Stimulated activated CD4-positive, alpha-beta T cell treated with anti-CD3 and anti-CD28 coated beads, Interleukin-1b, Interleukin-23, amount 100 ng/mL, for 4 hours (primary cell): ENCODE measurements at regions not wholly inside any gene's neighbourhood (a gene's known extent, or its start where the extent isn't known, plus 50 kb on each side); places are given as distances from the start of the nearest gene placed in this dataset.

ENCODE experiments used
- DNase-seq, 2 donors: peaks; one replicate each; pipeline ENCODE4 v3.0.0-alpha.2; 2020; ENCODE audit warnings: low read depth in 2 of 2

DNA sequence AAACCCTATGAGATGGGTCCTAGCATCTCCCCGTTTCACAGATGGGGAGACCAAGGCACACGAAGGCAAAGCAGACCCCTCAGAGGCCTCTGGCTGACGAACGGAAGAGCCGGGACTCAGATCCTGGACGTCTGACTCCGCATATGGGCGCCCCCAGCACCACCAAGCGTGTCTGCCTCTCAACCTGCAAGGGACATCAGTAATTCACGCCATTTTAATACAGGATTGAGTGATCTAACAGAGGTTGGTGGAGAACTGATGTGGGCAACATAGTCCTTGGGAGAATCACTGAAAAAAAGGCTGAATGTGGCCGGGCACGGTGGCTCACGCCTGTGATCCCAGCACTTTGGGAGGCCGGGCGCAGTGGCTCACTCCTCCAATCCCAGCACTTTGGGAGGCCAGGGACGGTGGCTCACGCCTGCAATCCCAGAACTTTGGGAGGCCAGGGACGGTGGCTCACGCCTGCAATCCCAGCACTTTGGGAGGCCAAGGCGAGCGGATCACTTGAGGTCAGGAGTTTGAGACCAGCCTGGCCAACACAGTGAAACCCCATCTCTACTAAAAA lies 206.6 kb downstream of the DLL1 start:
- no peak for DNase-seq

DNA sequence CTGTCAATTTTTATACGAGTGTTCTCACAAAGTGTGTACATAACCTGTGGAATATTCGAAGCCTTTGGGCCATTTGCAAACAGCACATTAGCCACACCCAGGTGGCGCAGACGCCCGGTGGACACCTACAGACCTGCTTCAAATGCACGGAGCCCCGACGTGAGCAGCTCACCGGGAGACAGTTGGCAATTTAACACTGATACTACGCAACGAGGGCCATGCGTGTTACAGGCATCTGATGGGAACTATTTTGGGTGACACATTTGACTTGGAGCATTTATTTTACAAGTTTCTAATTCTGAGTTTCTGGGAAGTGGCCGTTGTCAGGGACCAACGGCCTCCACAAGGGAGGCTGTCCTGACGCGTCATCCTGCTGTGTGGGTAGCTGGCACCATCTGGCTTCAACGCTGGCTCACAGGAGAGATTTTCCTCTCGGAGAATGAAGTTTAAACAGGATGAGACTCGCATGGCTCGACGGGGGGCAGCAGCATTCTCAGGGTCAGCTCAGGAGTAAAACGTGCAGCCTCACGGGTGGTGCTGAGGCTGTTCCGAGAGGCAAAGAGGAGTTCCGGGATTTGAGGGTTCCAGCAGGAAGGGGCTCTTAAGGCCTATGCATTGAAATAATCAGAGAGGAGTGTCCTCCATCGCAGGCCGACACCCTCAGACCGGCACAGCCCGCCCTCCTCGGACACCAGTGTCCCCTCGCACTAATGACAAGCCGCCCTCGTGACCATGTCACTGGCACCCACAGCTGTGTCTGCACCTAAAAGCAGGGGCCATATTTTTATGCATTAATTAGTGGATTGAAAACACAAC lies 207.4 kb downstream of the DLL1 start:
- no peak for DNase-seq

DNA sequence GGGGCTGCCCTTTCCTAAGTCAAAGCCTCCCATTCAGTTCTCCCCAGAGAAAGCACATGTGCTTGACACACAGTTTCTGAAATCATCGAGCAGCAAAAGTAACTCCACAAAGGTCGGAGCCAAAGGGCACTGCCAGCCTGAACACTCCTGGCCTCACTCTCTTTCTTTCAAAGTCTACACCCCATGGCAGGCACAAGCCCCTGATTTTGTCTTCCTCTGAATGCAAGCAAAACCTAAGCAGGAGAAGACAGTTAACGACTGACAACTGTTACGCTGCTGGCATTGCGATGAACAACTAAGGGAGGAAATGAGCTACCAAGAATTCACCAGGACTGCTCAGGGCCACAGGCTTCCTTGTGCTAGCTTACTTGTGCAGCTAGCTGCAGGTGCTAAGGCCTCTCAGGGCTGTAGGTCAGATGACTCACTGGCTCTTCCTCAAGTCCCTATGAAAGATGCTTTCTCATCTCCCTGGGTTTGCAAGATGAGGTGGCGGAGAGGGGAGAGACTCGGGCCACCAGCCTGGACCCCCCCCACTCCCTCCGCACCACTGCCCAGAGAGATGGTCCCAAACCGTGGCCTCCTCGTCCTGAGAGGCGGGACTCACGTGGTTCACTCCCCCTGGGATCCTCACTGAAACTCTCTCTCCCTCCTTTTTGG lies 208.2 kb downstream of the DLL1 start:
- DNase-seq, result no peak

DNA sequence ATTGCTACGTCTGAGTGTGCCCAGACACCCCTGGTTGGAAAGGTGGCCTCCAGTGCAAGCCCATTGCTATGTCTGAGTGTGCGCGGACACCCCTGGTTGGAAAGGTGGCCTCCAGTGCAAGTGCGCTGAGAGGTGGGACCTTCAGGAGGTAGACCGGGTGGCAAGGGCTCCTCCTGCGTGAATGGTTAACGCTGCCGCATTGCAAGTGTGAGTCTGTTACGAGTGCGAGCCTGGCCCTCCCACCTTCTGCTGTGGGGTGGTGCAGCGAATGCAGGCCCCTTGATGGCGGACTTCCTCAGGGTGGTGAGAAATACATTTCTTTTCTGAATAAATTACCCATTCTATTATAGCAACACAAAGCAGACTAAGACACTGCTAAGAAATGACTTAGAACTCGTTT lies 208.8 kb downstream of the DLL1 start:
- no peak for DNase-seq

DNA sequence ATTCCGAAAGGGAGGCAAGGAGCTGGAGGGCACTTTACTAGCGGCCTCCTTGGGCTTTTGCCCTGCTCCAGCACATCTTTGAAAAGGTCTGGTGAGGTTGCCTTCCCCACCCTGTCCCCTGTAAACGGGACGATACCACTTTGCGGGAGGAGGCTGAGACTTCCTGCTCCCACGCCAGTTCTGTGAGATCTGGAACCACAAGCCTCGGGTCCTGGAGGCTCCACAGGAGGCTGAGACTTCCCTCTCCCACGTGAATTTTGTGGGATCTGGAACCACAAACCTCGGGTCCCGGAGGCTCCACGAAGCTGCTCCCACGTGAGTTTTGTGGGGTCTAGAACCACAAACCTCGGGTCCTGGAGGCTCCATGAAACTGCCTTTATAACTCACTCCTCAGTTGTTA lies 209.3 kb downstream of the DLL1 start:
- DNase-seq, result no peak

DNA sequence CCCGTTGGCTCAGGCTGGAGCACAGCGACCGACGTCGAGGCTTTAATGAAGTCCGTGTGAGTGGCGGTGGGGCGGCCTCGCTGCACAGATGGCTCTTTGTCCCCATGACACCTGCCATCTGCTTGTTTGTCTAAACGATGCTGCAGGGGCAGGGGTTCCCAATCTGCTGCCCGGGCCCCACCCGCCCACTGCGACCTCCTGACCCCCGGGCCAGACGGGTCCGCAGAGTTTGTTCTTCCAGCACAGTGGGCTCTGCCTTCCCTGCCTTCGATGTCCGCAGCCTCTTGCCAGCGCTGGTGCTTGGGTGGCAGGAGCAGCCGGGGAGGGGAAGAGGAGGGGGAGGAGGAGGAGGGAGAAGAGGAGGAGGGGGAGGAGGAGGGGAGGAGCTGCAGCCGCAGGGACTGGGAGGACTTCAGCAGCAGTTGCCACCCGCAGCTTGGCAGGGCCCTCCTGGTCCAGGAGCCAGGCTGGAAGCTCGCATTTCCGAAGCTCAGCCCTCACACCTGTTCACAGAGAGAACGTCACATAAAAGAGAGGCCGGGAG lies 210.0 kb downstream of the DLL1 start:
- DNase-seq, result no peak

DNA sequence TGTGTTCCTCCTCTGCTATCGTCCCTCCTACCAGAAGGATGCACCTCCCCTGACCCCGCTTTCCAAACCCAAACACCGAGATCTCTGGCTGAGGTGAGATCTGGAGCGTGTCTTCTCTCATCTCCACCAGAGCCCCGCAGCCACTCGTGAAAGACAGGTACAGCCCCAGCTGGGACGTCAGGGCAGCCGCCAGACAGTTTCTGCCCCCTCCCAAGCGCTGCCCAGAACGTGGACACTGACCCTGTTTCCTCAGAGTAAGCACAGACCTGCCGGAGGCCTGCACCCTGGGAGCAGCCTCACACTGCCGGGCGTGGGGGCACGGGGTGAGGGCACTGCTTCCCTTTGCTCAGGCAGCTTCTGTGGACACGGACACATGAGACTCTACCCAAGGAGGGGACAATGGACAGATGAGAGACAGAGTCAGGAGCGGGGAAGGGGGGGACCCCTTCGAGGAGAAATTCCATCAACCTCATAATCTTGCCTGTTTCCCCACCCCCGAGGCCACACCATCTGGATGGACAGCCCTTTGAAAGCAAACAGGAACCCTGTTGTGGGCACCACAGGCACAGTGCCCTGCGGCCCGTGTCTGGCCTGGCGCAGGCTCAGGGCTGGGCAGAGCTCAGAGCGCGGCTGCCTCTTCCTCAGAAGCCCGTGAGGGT lies 210.6 kb downstream of the DLL1 start:
- no peak for DNase-seq

DNA sequence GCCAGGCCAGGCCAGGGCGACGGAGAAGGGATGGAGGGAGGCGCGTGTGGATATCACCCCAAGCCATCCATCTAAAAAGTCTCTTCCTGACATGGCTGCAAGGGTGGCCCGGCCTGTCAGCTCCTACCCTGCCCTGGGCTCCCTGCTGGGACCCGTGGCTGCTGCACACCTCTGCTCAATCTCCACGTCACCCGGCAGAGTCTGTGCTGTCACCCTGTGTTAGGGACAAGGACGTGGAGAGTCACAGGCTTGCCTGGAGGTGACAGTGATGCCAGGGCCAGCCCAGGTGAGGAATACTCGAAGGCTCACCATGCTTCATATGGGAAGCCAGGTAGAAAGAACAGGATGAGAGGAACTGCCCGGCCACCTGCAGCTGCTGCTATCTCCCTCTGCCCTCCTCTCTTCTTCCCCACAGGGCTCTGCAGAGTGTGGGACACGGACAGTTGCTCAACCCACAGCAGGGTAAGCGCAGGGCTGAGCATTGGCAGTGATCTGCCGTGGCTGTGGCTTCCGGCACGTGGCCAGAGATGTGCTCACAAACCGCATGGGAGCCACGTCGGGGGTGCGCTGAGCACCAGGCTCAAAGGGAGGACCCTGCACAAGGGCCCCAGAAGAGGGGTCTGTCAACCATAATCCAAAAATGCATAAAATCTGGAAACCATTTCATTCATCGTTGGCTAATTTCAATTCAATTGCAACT lies 214.3 kb downstream of the DLL1 start:
- DNase-seq, result no peak

DNA sequence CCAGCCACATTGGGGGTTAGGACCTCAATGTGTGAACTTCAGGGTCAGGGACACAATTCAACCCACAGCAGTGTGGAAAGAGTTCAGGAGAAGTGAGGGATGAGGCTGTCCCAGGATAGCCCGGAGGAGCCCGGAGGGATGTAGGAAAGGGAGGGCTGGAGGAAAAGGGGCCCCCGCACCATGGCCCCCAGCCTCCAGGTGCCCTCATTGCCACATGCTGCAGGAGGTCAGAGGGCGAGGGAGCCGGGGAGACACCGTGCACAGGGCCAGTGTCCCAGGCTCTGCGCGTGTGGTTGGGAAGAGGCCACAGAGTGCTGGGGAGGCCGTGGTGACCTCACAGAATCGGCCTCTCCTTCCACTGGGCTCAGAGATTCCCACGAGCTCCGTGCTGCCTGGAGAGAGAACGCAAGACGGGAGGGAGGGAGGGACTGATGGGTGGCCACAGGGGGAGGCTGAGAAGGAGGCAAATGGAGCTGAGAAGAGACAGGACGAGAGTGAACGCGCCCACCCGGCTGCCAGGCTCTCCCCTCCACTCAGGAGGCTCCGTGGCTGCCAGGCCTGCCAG lies 215.1 kb downstream of the DLL1 start:
- DNase-seq, result no peak

DNA sequence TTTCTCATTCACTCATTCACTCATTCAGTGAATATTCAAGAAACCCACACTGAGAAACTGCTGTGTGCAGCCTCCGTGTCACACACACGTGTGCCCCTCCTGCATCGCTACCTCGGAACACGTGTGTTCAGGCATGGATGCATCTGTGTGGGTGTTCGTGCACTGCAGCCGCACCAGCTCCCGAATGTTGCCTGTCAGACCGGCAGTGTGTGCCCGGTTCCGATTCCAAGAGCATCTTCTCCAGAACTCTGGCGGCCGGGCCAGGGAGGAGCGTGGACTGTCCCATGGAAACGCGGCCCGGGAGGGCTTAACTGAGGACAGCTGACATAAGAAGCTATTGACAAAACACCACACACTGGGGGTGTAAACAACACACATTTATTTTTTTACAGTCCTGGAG lies 216.0 kb downstream of the DLL1 start:
- no peak for DNase-seq

DNA sequence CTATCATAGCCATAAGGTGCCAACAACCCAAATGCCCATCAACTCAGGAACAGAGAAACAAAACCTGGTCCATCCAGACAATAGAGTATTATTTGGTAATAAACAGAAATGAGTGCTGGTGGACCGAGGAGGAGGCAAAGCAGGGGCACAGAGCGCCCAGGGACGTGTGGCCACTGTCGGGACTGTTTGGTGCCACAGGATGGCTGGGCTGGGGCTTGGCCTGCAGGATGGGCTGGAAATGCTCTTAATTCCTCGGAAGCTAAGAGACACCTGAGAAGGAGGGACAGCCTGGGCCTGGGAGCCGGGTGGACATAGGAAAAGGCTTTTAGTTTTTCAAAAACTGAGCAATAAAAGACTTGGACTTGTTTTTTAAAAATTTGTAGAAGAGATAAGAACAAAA lies 216.4 kb downstream of the DLL1 start:
- DNase-seq, result no peak

DNA sequence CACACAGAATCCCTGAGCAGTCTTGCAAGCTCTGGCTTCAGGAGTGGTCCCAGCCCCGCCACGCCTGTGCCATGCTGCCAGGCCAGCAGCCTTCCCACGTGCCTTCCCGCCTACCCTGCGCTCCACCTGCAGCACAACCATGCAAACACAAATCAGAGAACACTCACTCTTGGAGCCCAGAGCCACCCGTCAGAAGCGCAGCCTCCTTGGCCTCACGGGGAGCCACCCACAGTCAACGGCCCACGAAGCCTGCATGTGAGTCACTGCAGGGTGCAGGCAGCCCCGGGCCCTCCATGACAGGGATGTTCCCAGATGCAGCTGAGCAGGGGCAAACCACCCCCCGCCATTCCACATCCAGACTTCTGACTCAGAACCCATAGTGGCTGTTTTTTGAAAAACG lies 217.0 kb downstream of the DLL1 start:
- no peak for DNase-seq

DNA sequence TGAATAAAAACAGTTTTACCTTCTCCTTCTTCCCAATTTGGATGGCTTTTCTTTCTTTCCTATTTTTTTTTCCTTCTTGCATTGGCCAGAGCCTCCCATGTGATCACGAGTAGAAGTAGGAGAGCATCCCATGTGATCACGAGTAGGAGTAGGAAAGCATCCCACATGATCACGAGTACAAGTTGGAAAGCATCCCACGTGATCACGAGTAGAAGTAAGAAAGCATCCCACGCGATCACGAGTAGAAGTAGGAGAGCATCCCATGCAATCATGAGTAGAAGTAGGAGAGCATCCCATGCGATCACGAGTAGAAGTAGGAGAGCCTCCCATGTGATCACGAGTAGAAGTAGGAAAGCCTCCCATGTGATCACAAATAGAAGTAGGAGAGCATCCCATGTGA lies 218.6 kb downstream of the DLL1 start:
- DNase-seq, result no peak

DNA sequence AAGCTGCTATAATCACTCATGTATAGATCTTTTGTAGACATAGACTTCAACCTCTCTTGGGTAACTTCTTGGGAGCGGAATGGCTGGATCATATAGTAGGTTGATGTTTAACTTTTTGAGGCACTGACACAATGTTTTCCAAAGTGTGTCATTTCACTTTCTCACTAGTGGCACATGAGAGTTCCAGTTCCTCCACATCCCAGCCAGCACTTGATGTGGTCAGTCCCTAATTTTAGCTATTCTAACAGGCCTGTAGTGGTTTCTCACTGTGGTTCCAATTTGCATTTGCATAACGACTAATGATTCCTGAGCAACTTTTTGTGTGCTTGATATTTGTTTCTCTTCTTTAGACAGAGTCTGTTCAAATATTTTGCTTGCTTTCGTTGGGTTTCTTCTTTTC lies 221.3 kb downstream of the DLL1 start:
- DNase-seq, result no peak

DNA sequence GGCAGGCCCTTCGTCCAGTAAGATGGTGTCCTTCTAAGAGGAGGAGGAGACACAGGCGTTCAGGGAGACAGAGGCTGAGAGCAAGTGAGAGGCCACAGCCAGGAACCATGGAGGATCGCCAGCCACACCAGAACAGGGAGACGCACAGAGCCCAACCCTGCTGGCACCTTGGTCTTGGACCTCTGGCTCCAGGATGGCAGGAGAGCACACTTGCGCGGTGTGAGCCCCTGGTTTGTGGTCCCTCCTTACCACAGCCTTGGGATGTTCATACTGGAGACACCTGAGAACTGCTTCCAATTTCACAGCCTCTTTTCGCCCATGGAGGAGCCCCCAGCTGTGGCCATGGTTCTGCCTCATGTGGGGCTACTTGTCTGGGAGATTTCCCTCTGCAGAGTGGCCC lies 222.4 kb downstream of the DLL1 start:
- DNase-seq, result no peak

DNA sequence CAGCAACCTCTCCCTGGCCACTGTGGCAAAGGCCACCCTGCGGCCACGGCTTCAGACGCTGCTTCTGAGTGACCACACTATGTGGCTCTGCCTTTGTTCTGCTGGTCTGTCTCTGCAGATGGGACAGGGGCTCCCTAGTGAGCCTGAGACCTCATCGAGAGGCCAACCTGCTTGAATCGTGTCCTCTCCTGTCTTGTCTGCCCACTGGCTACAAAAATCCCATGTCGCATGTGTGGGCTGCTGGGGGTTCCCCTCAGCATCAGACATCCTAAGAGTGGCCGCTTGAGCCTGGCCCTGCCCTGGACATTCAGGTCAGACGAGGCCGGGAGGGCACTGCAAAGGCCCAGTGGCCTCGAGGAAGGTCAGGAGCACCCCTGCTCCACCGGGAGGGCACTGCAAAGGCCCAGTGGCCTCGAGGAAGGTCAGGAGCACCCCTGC lies 222.9 kb downstream of the DLL1 start:
- no peak for DNase-seq

DNA sequence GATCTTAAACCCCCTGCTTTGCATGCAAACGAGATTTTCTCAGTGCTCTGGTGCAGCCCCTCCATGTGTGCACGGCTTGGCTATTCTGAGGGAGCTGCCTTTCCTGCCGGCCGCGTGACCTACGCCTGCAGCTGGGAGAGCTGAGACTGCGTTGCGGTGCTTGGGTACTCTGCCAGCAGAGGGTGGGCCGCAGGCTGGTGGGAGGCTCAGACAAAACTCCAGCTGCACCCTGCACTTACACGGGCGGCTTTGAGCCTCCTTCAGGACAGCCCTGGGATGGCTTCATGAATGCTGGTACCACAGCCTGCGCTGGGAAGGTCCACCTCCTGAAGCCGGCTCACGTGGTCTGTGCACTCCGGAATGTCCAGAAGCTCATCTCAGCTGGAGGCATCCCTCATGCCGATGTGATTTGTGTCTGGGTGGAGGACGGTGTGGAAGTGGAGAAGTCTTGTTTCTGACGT lies 223.7 kb downstream of the DLL1 start:
- no peak for DNase-seq

DNA sequence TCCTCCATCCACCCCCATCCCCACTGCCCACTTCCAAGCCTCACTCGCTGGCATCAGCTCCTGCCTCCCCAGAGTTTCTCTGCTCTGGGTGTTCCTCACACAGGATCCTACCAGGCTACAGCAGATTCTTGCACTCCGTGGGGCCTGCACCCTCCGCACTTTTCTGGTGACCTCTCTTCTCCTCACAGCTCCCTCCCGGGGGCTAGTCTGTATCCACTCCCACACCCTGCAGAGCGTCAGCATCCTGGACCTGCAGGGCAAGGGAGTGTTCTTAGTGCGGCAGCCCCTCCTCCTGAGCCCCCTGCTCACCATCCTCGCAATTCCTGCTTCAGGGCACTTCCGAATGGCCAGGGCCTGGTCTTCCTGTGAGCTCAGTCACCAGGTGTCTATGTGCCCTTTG lies 224.2 kb downstream of the DLL1 start:
- no peak for DNase-seq

DNA sequence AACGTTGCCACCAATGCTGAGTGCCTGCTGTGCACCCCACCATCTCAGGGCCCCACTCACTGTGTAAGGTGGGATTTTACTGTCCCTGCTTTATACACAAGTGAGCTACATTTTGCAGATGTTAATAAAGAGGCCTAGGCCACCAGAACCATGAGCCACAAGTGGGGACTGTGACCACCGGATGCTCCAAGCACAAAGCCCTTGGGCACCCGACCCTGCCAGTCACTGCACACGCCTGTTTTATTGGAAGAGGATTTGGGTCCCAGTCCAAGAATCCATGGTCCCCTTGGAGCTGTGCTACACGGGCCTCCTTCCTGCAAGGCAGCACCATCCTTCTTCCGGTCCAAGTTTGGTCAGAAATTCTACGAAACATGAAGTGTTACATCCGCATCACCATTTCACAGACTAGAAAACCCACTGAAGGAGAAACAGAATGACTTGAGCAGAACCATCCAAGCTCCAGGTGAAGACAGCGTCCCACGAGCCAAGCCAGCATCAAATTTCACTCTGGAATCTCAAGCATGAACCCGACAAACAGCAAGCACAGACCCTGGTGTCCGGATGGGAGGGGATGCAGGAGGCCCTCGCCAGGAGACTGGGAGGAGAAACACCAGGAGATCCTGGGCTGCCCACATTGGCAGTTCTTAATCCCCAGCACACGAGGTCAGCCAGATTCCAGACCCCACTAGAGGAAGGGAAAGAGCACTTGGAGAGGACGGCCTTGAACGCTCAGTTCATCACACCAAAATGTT lies 226.9 kb downstream of the DLL1 start:
- no peak for DNase-seq

DNA sequence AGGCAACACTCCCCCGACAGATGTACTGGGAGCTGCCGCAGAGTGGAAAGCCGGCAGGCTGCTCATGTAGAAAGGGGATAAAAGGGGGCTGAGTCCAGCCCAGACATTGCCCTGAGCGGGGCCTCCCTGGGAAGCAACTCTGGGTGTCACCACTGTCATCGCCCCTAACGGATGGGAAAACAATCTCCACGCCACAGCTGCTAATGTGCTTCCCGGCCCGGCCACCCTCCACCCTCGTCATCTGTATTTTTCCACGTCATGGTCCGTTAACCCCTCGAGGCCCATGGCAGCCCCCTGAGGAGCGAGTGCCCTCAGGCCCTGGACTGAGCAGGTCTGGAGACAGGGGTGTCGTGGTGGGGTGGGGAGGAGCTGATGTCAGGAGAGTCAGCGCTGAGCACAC lies 227.4 kb downstream of the DLL1 start:
- DNase-seq, result no peak

DNA sequence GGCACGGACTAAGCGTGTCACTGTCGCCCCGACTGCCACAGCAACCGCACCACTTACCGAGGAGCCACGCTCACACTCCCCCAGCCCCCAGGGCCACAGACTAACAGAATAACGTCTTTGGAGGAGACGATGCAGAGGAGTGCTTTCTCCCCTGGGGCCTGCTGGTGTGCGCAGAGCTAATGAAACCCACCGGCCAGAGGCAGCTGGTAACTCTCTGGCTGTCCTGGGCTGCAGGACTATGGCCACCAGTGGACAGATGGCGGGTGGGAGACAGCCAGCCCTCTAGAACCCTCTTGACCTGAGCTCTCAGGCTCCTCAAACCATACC lies 228.0 kb downstream of the DLL1 start:
- no peak for DNase-seq
